Prostate gland (tissue), 2 donors: ENCODE measurements at regions not wholly inside any gene's neighbourhood (a gene's known extent, or its start where the extent isn't known, plus 50 kb on each side); places are given as distances from the start of the nearest gene placed in this dataset.

ENCODE experiments used
- CTCF ChIP-seq, 4 experiments: fragments of 200-600 bp in 2 of 4; fragments of 450-650 bp in 2 of 4; sonication (generic) in 2 of 4; IDR thresholded peaks; 1 replicate in 3 of 4; 2 replicates in 1 of 4; pipeline ENCODE4 v1.5.1; 2016 to 2019; ENCODE audit warnings: antibody characterized with exemption in 4 of 4, mild to moderate bottlenecking in 2 of 4, moderate library complexity in 2 of 4
- POLR2A ChIP-seq: fragments of 450-650 bp; IDR thresholded peaks from one replicate; pipeline ENCODE4 v1.6.1; 2016; ENCODE audit warnings: antibody characterized with exemption, mild to moderate bottlenecking

- TF ChIP-seq CTCF (IDR thresholded peaks at IDR 0.05) (no peak), POLR2A (no peak)
Measured at GRCh38 chr2:131966256-131966655, 195.5 kb downstream of the ANKRD30BL start.
